NCI-H2029 (cell line): ENCODE measurements at regions not wholly inside any gene's neighbourhood (a gene's known extent, or its start where the extent isn't known, plus 50 kb on each side); places are given as distances from the start of the nearest gene placed in this dataset.

ENCODE experiments used
- DNase-seq: peaks from one replicate; lab custom pipeline; 2025; lab: John Stamatoyannopoulos, UW

DNA sequence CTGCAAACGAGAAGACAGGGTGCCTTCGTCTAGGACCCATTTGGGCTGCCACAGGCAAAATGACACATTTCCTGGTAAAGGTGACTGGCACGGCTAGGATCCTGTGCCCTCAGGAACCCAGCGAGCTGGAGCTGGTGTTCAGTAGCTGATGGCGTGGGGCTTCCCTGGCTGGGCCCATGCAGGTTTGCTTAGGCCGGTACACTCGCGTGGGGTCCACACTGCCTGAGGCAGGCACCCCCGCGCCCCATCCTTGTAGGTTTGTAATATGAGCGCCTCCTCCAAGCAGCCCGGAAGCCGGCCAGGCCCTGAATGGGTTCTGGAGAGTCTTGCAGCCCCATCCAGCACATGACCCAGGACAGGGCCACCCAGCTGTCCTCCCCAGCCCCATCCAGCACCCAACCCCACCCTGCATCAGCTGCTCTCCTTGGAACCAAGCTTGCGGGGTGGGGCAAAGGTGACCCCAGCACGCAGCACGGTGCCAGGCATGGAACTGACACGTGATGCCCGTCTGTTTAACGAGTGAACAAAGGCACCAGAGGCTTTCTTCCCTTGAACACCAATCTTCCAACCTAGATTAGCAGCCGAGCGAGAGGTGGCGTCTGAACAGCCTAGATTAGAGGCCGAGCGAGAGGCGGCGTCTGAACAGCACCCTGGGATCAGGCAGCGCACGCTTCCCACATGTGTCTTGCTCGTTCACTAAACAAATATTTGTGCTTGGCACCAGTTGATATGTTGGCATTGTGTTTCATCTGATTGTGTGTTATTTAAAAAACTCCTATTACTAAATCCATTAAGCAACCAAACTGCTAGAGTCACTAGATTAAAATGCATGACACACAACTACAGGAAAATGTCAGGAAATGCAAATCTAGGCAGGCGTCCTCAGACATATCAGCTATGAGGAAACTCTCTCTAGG, 112.1 kb downstream of the DLL1 start:
- DNase-seq, result peak; percentile 95

DNA sequence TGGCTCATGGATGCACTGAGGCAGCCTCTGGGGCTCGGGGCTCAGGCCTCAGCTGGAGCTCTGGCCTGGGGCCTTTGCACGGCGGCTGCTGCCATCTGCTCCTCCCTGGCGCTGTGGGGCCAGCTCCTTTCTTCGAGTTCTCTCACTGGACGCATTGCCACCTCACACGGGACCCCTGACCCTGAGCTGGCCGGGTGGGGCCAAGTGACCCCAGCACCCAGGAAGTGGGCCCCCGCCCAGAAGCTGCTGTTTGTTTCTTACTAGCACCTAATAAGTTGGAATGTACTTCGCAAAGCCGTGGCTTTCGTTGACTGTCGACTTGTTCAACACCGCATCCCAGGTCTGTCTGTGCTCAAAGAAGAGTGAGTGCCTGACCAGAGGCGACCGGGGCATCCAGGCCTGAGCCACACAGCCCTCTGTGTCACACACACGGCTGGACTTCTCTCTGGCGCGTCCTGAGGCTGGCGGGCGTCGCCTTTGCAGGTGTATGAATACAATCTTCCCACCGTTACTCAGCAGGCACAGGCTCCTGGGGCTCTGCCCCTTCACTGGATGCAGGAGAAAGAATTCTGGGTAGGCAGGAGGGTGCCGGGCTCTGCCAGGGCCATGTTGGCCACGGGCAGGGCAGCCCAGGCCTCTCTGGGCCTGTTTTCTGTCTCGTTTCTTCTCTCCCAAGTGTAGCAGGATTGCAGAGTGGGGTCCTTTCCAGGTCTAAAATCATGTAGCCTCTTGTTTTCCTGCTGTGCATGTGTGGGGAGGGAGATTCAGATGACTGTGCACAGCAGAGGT, 112.9 kb downstream of the DLL1 start:
- DNase-seq, result no peak

DNA sequence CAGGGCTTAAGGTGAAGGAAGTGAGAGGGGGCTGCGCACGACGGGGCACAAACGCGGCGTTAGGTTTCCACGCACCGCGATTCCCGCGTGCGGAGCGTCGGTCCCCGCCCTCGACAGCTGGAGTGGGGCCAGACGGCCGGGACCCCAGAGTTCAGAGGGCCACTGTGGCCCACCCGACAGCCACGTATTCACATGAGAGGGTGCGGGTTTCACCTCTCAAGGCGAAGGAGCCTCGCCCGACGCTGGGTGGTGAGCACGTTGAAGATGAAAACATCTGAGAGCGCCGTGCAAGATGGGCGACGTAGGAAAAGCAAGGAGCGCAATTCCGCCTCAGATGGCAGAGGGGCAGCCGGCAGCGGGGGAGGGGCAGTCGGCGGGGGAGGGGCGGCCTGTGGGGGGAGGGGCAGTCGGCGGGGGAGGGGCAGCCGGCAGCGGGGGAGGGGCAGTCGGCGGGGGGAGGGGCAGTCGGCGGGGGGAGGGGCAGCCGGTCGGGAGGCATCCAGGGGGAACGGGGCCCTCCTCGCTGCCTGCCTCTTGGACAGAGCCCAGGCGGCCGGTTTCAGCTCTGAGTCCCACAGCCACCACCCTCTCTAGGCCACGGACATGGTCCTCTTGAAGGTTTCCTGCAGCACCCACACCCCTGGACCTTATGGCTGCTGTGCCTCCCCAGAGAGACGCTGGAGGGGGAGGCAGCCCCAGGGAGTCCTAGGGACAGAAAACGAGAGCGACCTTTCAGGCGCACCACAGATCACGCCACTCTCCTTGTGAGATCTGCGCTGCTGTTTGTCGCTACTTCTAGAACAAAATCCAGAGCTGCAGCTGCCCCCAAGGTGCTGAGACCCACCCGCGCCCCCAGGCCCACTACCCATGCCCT, 113.7 kb downstream of the DLL1 start:
- peak; percentile 49 for DNase-seq

DNA sequence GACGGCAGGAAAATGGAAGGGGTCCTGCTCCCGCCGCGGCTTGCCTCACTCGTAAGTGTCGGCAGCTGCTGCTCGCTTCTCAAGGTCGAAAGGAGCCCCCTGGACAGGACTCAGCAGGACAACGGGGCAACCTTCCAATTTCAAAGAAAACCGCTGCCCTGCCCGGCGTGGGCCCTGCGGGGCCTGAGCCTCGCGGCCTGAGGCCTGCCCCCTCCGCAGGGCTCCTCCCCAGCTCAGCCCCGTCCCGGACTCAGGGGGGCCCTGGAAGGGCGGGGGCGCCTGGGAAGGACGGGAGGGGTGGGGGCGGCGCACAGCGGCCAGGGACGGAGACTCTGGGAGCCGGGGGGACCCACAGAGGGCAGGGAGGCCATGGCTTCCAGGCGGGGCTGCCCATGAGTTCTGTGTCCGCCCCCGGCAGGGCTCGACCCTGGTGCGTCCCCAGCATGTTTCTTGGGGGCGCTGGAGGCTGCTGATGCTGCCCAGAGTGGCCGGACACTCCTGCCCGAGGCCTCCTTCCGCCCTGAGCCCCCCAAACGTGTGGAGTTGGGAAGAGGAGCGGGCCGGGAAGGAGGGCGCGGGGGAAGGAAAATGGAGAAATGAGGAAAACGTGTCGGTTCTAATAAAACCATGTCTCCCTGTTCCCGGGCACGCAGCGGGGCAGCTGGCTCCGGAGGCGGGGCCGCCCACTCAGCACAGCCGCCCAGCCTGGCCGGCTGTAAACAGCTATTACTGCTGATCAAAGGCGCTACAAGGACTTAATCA, 114.6 kb downstream of the DLL1 start:
- DNase-seq, result no peak

DNA sequence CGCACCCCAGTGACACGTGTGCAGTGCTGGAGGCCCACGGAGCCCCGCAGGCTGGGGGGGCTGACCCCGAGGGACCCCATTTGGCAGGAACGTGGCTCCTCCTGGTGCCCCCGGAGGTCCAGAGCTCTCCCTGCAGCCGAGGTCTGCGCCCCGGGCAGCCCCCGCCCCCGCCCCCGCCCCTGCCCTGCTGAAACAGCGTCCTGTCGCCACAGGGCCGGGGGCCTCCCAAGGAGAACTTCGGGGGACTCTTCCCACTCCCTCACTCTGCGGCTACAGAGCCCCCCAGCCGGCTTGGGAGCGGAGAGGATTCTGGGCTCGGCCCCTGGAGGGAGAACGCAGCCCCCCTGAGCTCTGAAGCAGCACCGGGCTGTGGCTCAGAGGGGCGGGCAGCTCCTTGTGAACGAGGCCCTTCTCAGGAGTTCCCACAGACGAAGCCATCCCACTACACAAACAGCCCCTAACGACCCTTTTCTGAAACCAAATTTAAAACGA, 115.2 kb downstream of the DLL1 start:
- DNase-seq, result no peak

DNA sequence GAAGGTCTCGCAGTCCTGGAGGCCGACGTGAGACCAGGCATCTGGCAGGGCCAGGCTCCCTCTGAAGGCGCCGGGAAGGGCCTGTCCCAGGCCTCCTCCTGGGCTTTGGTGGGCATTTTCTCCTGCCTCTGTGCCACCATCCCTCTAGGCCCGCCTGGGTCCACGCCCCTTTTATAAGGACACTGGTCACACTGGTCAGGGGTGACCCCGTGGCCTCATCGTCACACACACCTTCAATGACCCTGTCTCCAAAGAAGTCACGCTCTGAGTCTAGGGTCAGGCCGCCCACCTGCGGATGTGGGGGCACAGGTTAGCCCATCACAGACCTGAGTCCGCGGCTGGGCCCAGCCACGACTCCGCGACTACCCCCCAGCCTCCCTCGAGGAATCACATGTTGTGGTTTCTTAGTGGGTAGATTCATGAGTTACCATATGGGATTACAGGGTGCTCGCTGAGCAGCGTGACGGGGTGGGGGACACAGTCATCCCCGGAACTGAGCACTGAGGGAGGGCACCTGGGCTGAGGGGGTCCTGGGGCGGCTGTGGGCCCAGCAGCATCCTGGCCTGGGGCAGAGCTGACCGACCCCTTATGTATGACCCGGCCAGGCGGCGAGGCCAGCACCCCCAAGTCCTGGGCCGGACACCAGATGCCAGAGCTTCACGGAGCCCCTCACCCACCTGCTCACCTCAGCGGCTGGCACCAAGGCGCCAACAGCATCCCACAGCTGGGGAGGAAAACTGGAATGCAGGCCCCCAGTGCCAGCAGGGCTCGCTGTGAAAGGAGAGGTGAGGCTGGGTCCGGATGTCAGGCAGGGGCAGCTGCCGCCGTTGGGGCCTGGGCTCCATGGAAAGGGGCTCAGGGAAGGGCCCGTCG, 115.9 kb downstream of the DLL1 start:
- DNase-seq, result no peak

DNA sequence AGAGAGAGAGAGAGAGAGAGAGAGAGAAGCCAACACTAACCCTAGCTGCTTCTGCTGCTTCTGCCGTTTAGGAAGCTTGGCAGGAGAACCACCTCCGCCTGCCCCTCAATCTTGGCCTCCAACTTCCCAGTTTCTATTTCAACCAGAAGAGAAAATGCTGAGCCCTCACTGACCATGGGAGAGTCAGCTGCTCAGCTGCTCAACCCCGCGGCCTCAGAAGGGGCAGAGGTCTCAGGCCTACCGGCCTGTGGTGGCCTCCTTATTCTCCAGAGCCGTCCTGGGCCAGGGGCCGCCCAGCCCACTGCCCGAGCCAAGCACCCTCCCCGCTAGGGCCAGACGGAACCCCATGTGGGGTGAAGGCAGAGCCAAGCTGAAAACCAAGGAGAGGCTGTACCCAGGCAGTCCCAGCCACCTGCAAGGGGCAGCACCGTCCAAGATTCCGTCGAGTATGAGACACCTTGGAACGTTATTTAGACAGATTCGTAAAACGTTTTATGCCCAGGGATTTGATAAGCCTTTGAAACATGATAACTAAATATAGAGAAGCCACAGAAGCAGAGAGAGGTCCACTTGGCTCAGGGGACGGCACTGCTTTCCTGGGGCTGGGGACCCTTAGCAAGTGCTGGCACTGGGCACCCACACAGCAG, 116.6 kb downstream of the DLL1 start:
- no peak for DNase-seq

DNA sequence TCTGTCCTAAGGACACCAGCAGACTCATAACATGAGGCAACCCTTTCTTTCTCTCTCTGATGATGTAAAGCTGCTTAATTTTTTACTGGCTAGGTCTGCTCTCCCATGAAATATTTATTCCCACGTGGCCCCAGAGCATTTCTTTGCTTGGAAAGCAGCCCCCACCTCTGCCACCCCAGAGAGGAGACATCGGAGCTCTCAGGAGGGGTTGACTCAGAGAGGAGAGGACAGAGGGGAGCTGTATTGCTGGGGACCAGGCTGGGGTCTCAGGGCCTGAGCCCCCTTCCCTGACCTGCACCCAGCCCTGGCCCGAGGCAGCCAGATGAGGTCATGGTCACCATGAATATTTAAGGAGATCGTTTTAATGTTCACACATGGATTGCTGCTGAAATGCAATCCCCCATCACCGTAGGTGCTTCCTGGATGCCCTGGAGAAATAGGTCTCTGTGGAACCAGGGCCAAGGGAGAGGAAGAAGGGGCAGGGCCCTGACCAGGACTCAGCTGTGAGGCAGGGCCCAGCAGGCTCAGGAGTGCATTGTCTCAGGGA, 117.5 kb downstream of the DLL1 start:
- no peak for DNase-seq

DNA sequence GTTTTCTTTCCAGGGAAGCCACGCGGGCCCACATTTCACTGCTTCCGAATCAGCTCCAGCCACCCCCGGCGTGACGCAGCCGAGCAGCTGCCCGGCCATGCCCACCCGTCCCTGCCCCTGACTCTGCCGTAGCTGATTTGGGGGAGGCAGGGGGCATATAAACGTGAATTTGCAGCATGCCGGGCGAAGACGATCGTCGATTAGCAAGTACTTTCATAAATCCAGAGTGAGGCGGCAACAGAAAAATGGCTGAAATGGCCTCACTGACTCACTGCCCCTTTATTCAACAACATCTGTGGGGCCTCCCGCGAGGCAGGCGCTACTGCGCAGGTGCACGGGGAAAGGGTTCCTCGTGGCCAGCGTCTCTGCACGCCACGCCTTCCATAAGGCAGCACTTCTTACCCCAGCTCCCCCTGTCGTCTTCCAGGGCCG, 118.0 kb downstream of the DLL1 start:
- no peak for DNase-seq

DNA sequence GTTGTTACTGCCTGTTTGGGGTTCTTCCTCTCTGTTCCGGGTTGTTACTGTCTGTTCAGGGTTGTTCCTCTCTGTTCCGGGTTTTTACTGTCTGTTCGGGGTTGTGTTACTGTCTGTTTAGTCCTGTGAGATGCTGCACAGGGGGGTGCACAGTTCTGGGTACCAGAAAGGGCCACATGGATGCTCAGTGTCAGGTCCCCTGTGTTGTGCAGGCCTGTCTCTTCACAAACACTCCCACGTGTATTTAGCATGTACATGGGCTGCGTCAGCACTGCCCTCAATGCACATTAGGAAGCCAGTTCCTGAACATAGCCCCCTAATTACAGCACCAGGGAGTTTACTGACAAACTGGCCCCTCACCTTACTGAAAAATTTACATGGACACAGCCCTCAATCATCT, 118.5 kb downstream of the DLL1 start:
- no peak for DNase-seq

DNA sequence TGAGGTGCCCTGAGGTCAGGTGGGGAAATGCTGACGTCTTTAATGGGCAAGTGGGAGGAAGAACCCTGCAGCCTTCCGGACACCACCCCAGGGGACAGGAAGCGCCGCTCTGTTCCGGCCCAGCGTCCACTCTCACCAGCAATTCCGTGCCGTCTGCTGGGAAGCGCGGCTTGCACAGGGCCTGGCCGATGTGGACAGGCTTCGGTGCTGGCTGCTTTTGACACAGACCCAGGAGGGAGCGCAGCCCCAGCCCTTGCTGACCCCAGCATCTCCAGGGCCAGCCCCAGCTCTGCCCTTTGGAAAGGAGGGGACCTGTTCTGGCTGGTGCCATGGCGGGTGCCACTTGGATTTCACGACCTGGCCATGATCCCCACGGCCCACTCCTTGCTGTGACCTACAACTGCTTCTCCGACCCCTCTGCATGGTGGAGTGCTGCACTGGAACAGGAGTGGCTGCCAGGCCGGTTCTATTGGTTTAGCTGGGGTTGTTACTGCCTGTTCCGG, 123.2 kb downstream of the DLL1 start:
- DNase-seq, result no peak

DNA sequence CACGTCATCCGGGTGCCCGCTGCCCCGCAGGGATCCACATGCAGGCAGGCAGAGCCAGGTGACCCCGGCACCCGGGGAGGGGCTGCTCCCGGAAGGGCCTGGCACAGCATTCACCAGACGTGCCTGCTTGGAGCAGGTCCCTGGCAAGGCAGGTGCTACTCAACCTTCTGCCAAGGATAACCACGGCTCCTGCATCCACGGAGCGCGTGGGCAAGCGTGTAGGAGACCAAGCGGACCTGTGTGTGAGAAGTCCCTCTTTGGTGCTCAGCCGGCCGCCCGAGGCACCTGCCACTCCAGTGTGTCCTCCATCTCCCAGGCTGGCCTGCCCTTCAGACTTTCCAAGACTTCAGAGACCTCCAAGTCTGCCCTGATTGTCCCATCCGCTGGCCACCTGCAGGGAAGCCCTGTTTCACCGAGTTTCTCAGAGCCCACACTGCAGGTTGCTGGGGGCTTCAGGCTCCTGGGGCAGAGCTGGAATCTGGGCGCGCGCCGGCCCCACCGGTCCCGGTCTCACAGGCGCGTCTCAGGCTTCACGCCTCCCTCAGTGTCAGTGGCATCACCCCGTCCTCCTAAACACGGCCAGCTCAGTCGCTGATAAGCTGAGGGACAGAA, 124.3 kb downstream of the DLL1 start:
- DNase-seq, result peak; percentile 46

DNA sequence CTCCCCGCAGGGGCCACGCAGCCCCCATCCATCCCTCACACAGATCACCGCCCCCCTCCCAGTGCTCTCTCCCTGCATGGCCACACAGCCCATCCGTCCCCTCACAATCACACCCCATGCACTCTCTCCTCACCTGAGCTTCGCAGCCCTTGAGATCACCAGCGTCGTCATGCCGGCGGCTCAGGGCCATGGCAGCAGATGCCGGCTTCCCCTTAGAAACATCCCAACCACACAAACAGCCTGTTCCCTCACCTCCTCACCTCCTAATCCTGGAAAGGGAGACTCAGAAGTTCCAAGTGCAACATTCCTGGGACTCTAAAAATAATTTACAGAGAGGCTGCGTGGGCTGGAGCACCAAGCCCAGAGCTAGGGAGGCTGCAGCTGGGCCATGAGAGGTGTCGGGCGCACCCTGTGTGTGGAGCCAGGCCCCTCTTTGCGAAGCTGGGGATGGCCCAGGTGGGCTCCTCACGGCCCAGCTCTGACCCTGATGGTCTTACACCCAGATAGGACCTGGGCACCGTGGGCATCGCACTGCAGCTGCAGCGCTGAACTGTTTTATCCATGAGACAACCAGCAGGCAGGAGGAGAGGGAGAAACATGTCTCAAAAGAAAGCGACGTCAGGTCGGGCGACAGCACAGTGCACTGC, 125.3 kb downstream of the DLL1 start:
- no peak for DNase-seq

DNA sequence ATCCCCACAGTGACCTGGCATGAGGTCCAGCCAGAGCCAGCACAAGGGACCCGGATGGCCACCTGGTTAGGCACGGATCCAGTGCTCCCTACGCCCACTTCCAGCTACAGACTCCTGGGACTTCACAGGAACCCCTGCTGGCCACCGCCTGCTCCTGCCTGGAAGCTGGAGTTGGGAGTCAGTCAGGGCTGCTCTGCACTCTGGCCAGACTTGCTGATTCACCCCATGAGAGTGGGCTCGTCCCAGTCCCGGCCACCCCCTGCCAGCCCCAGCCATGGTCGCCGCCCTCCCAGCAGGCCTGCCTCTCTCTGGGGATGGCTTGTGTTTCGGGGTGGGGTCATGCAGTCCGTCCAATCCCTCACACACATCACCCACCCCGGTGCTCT, 125.8 kb downstream of the DLL1 start:
- DNase-seq, result no peak

DNA sequence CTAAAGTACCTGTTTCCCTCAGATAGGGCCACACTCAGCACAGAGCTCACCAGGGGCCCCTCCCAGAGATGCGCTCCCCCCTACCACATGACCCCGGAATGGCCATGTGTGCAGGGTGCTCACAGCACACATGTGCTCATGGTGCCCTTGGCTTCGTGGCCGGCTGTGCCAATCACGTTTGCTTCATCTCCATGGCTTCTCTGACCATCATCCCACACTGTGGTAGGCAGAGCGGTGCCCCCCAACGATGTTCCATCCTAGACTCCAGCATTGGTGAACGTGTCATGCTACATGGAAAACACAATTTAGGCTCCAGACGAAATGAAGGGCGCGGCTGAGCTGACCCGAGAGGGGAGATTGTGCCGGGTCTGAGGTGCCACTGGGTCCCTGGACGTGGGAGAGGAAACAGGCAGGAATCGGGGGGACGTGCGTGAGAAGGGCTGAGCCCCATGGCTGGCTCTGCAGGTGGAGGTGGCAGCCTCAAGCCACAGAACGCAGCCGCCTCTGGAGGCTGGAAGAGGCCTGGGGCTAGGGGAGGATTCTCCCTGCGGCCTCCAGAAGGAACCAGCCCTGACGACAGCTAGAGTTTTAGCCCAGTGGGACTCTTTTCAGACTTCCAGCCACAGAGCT, 126.5 kb downstream of the DLL1 start:
- DNase-seq, result no peak

DNA sequence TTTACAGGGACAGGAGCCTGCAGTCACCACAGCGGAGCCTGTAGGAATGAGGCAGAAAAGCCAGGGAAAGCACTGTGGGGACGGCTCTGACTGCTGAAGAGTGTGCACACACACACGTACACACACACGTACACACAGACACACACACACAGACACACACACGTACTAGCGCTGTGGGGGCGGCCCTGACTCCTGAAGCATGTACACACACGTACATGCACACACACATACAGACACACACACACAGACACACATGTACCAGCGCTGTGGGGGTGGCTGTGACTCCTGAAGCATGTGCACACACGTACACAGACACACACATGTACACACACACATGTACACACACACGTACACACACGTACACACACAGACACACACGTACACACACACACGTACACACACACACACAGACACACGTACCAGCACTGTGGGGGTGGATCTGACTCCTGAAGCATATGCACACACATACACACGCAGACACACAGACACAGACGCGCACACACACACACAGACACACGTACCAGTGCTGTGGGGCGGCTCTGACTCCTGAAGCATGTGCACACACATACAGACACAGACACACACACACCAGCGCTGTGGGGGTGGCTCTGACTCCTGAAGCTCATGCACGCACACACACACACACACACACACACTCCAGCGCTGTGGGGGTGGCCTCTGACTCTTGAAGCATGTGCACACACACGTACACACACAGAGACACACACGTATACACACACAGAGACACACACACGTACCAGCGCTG, 127.3 kb downstream of the DLL1 start:
- DNase-seq, result no peak

DNA sequence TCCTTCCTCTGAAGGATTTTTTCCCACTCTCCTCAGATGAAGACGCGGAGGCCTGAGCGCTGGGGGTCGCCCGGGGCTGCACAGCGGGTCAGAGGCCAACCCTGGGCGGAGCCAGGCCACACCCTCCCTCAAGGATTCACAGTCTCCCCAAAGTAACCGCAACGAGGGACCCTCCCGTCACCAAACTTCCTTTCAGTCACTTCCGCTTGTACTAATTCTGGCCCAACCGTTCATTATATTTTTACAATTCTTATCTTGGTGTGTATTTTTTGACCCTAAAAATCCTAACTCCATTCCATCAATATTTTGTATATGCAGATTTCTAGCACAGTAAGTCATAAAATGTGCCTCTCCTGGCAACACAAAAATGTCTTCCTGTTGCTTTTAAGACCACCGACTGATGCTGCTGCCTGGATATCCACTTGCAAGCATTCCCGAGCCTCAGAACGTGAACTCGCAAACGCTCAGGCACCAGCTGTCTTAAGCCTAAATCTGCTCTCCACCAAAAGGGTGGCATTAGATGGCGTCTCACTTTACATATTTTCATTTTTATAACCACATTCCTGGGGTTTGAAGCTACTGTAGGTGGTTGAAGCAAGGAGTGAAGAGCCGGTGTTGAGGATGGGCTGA, 128.0 kb downstream of the DLL1 start:
- DNase-seq, result no peak
